GM19455 (cell line): ENCODE measurements at regions not wholly inside any gene's neighbourhood (a gene's known extent, or its start where the extent isn't known, plus 50 kb on each side); places are given as distances from the start of the nearest gene placed in this dataset.
"Not testable (repeated sequence)": the region's sequence is repeated elsewhere in the genome, so short reads cannot be mapped to it uniquely, and the experiment has no call there.

Experiments
- ATAC-seq: cut with Tn5 transposase; IDR thresholded peaks from one replicate; pipeline ENCODE4 v1.9.1; 2021; ENCODE audit not compliant: unreplicated experiment

DNA sequence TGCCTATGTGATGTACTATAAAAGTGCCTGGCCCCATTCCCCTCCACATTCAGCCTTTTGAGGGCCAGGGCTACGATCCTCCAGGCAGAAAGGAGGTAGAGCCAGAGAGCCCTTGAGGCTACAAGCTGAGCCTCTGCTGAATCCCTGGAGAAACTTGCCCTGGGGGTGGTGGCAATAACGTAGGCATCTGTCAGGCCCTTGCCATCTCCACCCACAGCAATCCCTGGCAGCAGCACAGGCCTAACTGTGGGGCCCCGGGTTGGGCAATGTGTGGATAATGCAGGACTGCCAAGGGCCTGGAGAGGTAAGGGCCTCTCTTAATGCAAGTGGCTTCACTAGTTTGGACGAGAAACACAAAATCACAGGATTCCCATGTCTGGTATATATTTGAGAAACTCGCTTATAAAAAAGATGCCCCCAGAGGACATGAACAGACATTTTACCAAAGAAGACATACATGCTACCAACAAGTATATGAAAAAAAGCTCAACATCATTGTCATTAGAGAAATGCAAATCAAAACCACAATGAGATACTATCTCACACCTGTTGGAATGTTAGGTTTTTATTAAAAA is 99.0 kb downstream of the QRSL1 start:
- ATAC-seq: no peak

DNA sequence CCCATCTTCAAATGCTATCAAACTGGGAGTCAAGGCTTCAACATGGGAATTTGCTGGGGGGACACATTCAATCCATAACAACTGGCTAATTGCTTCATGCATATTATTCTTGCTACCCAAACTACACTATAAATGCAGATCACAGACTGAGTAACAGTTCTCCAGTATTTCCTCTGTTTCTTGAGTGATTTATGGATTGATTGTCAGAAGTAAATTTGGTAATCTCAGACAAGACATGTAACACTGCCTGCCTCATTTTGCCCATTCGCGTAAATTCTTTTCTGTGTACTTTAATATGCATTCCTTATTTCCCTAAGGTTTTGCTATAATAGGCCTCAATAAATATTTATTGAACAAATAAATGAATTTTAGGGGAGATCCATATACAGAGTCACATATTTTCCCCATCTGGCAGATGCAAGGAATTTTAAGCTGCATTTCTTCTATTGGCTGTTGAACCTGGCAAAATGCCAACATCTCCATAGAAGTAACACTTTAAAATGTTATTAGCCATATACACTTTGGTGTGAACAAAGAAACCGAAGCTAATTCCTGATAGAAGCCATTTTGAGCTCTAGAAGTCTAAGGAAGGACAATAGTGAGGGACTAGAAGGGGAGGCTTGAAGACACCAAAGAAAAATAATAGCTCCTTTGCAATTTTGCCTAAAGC is 98.2 kb downstream of the QRSL1 start:
- ATAC-seq: no peak

DNA sequence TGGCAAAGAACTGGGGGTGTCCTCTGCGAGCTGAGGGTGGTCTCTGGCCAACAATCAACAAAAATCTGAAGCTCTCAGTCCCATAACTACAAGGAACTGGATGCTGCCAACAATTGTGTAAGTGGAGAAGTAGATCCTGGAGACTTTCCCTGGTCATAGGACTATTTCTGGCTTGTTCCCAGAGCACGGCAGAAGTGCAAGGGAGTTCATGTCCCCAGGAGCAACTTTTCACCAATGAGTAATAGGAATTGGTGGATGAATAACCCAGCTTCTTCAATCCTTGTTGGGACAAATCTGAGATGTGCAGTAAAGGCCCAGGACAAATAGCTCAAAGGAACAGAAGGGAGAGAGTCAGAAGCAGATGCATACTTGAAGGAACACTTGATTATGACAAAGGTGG is 95.5 kb downstream of the QRSL1 start:
- ATAC-seq: no peak

DNA sequence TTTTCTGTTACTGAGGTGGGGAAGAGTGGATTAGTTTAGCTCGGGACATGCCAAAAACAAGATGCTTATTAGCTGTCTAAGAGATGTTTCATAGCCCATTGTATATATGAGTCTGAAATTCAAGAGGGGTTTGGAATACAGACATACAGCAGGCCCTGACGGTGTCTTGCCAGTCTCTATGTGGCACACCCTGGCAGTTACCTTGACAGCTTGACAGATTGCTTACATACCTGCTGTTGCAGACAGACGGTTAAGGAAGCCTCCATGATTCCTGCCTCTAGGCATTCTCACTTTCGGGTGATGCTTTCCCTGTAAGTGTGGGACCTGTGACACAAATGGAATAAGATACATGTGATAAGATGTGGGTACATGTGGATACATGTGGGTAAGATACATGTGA is 95.0 kb downstream of the QRSL1 start:
- ATAC-seq: no peak

DNA sequence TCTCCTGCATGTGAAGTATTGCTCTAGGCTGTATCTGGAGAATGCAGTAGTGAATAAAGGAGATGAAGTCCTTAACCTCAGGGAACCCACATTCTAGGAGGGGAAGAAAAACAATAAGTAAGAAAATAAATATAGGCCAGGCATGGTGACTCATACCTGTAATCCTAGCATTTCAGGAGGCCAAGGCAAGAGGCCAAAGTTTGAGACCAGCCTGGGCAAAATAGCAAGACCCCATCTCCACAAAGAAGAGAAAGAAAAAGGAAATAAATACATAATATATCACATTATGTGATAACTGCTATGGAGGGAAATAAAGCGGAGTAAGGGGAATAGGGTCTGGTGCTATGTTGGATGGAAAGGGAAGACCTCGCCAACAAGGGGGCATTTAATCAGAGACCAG is 94.0 kb downstream of the QRSL1 start:
- not testable (repeated sequence) for ATAC-seq

DNA sequence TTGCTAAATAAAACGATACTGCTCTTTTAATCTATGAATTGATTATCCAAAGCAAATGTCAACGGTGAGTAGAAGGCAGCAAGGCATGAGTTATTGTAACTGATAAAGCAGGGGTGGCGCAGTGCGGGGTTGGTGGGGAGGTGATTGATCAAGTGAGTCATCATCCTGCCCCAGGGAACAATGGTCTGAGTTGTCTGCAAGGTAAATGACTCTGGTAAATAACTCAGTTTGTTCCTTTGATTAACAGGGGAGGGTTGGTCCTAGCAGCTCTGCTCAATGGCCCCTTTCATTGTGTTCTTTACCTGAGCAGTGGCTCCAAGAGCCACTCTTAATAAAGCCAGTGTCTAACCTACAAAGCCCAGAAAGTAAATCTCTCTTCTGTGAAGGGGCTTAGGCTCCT is 91.8 kb downstream of the QRSL1 start:
- ATAC-seq: not testable (repeated sequence)
